Spleen (tissue), 11 donors: ENCODE measurements at regions not wholly inside any gene's neighbourhood (a gene's known extent, or its start where the extent isn't known, plus 50 kb on each side); places are given as distances from the start of the nearest gene placed in this dataset.
A peak's percentile ranks its signal among the peaks of the same experiment; 100 is the strongest.

Source experiments
- DNase-seq: peaks from one replicate; pipeline ENCODE4 v3.0.0-alpha.2; 2020
- H3K27ac ChIP-seq, 8 donors: fragments of 200-600 bp; sonication (generic) in 7 of 8; 1 replicate in 4 of 8; 2 replicates in 4 of 8; pipeline versions ENCODE4 v1.5.0 to v1.8.0; 2016 to 2021; ENCODE audit warnings: inconsistent platforms in 4 of 8, mild to moderate bottlenecking in 4 of 8, moderate library complexity in 1 of 8
- H3K27me3 ChIP-seq, 7 donors: fragments of 200-600 bp; sonication (generic) in 6 of 7; replicated peaks in 1 of 7; 1 replicate in 4 of 7; 2 replicates in 3 of 7; pipeline versions ENCODE4 v1.5.0 to v1.8.0; 2016 to 2021; ENCODE audit warnings: inconsistent platforms in 3 of 7, mild to moderate bottlenecking in 1 of 7
- H3K36me3 ChIP-seq, 6 donors: fragments of 200-600 bp; sonication (generic) in 5 of 6; 1 replicate in 4 of 6; 2 replicates in 2 of 6; pipeline versions ENCODE4 v1.5.0 to v1.8.0; 2016 to 2021; ENCODE audit warnings: inconsistent platforms in 2 of 6
- H3K4me1 ChIP-seq, 6 donors: fragments of 200-600 bp; sonication (generic) in 5 of 6; 1 replicate in 3 of 6; 2 replicates in 3 of 6; pipeline versions ENCODE4 v1.5.0 to v1.8.0; 2016 to 2021; ENCODE audit warnings: inconsistent platforms in 3 of 6
- H3K4me3 ChIP-seq, 8 donors: fragments of 200-600 bp; sonication (generic) in 7 of 8; 1 replicate in 4 of 8; 2 replicates in 4 of 8; pipeline versions ENCODE4 v1.5.0 to v1.8.0; 2016 to 2021; ENCODE audit warnings: inconsistent platforms in 4 of 8, mild to moderate bottlenecking in 4 of 8, moderate library complexity in 2 of 8
- H3K9me3 ChIP-seq, 8 donors: fragments of 200-600 bp; sonication (generic) in 7 of 8; 1 replicate in 4 of 8; 2 replicates in 4 of 8; pipeline versions ENCODE4 v1.5.0 to v1.8.0; 2016 to 2021; ENCODE audit warnings: inconsistent platforms in 4 of 8
- CTCF ChIP-seq, 11 experiments: fragments of 200-600 bp in 7 of 11; fragments of 450-650 bp in 4 of 11; sonication (generic) in 4 of 11; IDR thresholded peaks in 8 of 11; conservative IDR thresholded peaks in 3 of 11; 1 replicate in 7 of 11; 2 replicates in 4 of 11; pipeline versions ENCODE4 v1.4.0 to v1.8.0; 2016 to 2021; ENCODE audit warnings: antibody characterized with exemption in 11 of 11, inconsistent platforms in 4 of 11, mild to moderate bottlenecking in 1 of 11
- POLR2A ChIP-seq, 3 donors: fragments of 450-650 bp; IDR thresholded peaks; one replicate each; pipeline ENCODE4 v1.5.1; 2017; ENCODE audit warnings: antibody characterized with exemption in 3 of 3, mild to moderate bottlenecking in 1 of 3
- POLR2AphosphoS5 ChIP-seq, 3 donors: sonication (generic); formaldehyde crosslinking; IDR thresholded peaks; one replicate each; pipeline ENCODE4 v1.5.1; 2017; ENCODE audit warnings: antibody characterized with exemption in 3 of 3
- WGBS, 5 donors: extraction: QIAGEN DNeasy Blood & Tissue Kit in 3 of 5; methylation state at CpG; one replicate each; pipeline versions ENCODE4 v1.1.5 to v1.1.7; 2013 to 2018; 5-methylcytosine and 5-hydroxymethylcytosine counted together
- intact Hi-C: fragments of 100-400 bp; cut with DNase I; formaldehyde crosslinking; loops from one replicate; pipeline ENCODE4 v1.15.0; 2023; ENCODE audit warnings: low total_unique reads
- donor health status: healthy with polysubstance abuse.
- donor health status: DM: no; HTN: no; CAD: no; lungs with moderate emphysema.
- donor health status: DM: no; HTN: no; CAD: no.
- donor health status: Bipolar disorder and iron deficiency.
- donor health status: healthy.
- donor health status: DM: no; HTN: no; CAD: no.
- donor health status: DM: yes; HTN: yes; CAD: no.

- TF ChIP-seq POLR2AphosphoS5 (IDR thresholded peaks at IDR 0.05) = no peak
- no peak for TF ChIP-seq POLR2A (IDR thresholded peaks at IDR 0.05)
- no peak for TF ChIP-seq CTCF (IDR thresholded peaks at IDR 0.05 in 8 of 11, conservative IDR thresholded peaks at IDR 0.05 in 3 of 11)
- intact Hi-C loops = no loop called here
- H3K4me3 ChIP-seq = no peak overlapping the region
- no peaks in the 10 kb centered on the region for H3K36me3 ChIP-seq
- WGBS, 5 donors = 45 to 79% (median 55%) methylated on average over 1 of the region's 1 CpG
- H3K4me1 ChIP-seq = no peaks in the 10 kb centered on the region
- no peaks in the 10 kb centered on the region for H3K27me3 ChIP-seq
- H3K27ac ChIP-seq = no peak overlapping the region
- H3K9me3 ChIP-seq = peaks cover 0 to 11% (median 0%) of the 10 kb centered on the region in 8 donors
- DNase-seq = no peak
These were observed 1609.2 kb upstream of the ACO1 start for GRCh38 chr9:30775236-30775635.

GRCh38 chr9:30796764-30797163 is 1587.7 kb upstream of the ACO1 start:
- no peak overlapping the region for H3K27ac ChIP-seq
- 80 to 97% (median 93%) methylated on average over 1 of the region's 1 CpG for WGBS, 5 donors
- no peaks in the 10 kb centered on the region for H3K4me1 ChIP-seq
- no peaks in the 10 kb centered on the region for H3K36me3 ChIP-seq
- no peak overlapping the region for H3K4me3 ChIP-seq
- no peak for TF ChIP-seq POLR2AphosphoS5 (IDR thresholded peaks at IDR 0.05)
- TF ChIP-seq POLR2A (IDR thresholded peaks at IDR 0.05) = no peak
- no peak for TF ChIP-seq CTCF (IDR thresholded peaks at IDR 0.05 in 8 of 11, conservative IDR thresholded peaks at IDR 0.05 in 3 of 11)
- H3K9me3 ChIP-seq = peaks cover 0 to 18% (median 0%) of the 10 kb centered on the region in 8 donors
- intact Hi-C loops = no loop called here
- no peaks in the 10 kb centered on the region for H3K27me3 ChIP-seq
- no peak for DNase-seq

GRCh38 chr9:30799527-30800101 is 1584.8 kb upstream of the ACO1 start:
- H3K9me3 ChIP-seq = peaks cover 0 to 18% (median 0%) of the 10 kb centered on the region in 8 donors
- TF ChIP-seq POLR2A (IDR thresholded peaks at IDR 0.05) = no peak
- intact Hi-C loops = no loop called here
- DNase-seq = peak; percentile 54
- no peak overlapping the region for H3K4me3 ChIP-seq
- no peaks in the 10 kb centered on the region for H3K4me1 ChIP-seq
- 88 to 95% (median 91%) methylated on average over 19 to 21 of the region's 21 CpGs for WGBS, 5 donors
- H3K27me3 ChIP-seq = no peaks in the 10 kb centered on the region
- no peak overlapping the region for H3K27ac ChIP-seq
- no peaks in the 10 kb centered on the region for H3K36me3 ChIP-seq

- Histone ChIP-seq H3K4me3 (no peak overlapping the region), H3K36me3 (no peaks in the 10 kb centered on the region), H3K27ac (no peak overlapping the region), H3K4me1 (no peaks in the 10 kb centered on the region), H3K27me3 (no peaks in the 10 kb centered on the region), H3K9me3 (peaks cover 0 to 18% (median 0%) of the 10 kb centered on the region in 8 donors)
- DNase-seq = peak; percentile 68
- intact Hi-C loops = no loop called here
- no peak for TF ChIP-seq POLR2AphosphoS5 (IDR thresholded peaks at IDR 0.05)
- TF ChIP-seq CTCF (IDR thresholded peaks at IDR 0.05 in 8 of 11, conservative IDR thresholded peaks at IDR 0.05 in 3 of 11) = no peak
- 86 to 94% (median 89%) methylated on average over 14 of the region's 14 CpGs for WGBS, 5 donors
These were observed 1584.0 kb upstream of the ACO1 start for GRCh38 chr9:30800421-30800820.

- Histone ChIP-seq H3K4me1 (no peaks in the 10 kb centered on the region), H3K4me3 (no peak overlapping the region), H3K36me3 (no peaks in the 10 kb centered on the region), H3K9me3 (no peaks in the 10 kb centered on the region), H3K27me3 (no peaks in the 10 kb centered on the region), H3K27ac (no peak overlapping the region)
- no peak for TF ChIP-seq POLR2AphosphoS5 (IDR thresholded peaks at IDR 0.05)
- no peak for TF ChIP-seq CTCF (IDR thresholded peaks at IDR 0.05 in 8 of 11, conservative IDR thresholded peaks at IDR 0.05 in 3 of 11)
- no peak for TF ChIP-seq POLR2A (IDR thresholded peaks at IDR 0.05)
- DNase-seq = no peak
- WGBS, 5 donors = 44 to 66% (median 57%) methylated on average over 1 of the region's 1 CpG
- intact Hi-C loops = no loop called here
These were observed 1571.6 kb upstream of the ACO1 start for GRCh38 chr9:30812821-30813220.
